Lung (tissue), 11 donors: ENCODE measurements at regions not wholly inside any gene's neighbourhood (a gene's known extent, or its start where the extent isn't known, plus 50 kb on each side); places are given as distances from the start of the nearest gene placed in this dataset.

Experiments used
- ATAC-seq: fragments of 200-7000 bp; cut with Tn5 transposase; one replicate; pipeline ENCODE4 v1.9.1; 2020; ENCODE audit warnings: moderate number of reproducible peaks; ENCODE audit not compliant: insufficient read depth, low FRiP score
- DNase-seq, 3 donors: peaks; one replicate each; pipeline ENCODE4 v3.0.0-alpha.2; 2013 to 2017
- H3K27ac ChIP-seq, 2 donors: one replicate each; pipeline ENCODE4 v1.5.1; 2013; ENCODE audit warnings: mild to moderate bottlenecking in 2 of 2, moderate library complexity in 2 of 2, control low read depth in 1 of 2, inconsistent platforms in 1 of 2, low read depth in 1 of 2, low read length in 1 of 2
- H3K27me3 ChIP-seq, 3 donors: one replicate each; pipeline ENCODE4 v1.5.1; 2013; ENCODE audit warnings: low read length in 2 of 3; ENCODE audit not compliant: control insufficient read depth in 3 of 3, insufficient read depth in 3 of 3
- H3K36me3 ChIP-seq, 4 donors: one replicate each; pipeline ENCODE4 v1.5.1; 2013; ENCODE audit warnings: low read length in 4 of 4, mild to moderate bottlenecking in 1 of 4, moderate library complexity in 1 of 4; ENCODE audit not compliant: control insufficient read depth in 4 of 4, insufficient read depth in 4 of 4
- H3K4me1 ChIP-seq, 5 donors: one replicate each; pipeline ENCODE4 v1.5.1; 2013; ENCODE audit warnings: low read length in 5 of 5, mild to moderate bottlenecking in 2 of 5, moderate library complexity in 1 of 5; ENCODE audit not compliant: control insufficient read depth in 5 of 5, insufficient read depth in 5 of 5
- H3K4me3 ChIP-seq: one replicate; pipeline ENCODE4 v1.5.1; 2013; ENCODE audit warnings: mild to moderate bottlenecking, control low read depth, moderate library complexity
- H3K9ac ChIP-seq, 2 donors: one replicate each; pipeline ENCODE4 v1.5.1; 2013; ENCODE audit warnings: low read length in 2 of 2, control low read depth in 1 of 2; ENCODE audit not compliant: insufficient read depth in 1 of 2
- H3K9me3 ChIP-seq, 4 donors: one replicate each; pipeline ENCODE4 v1.5.1; 2013; ENCODE audit warnings: low read length in 3 of 4, mild to moderate bottlenecking in 1 of 4, moderate library complexity in 1 of 4; ENCODE audit not compliant: control insufficient read depth in 4 of 4, insufficient read depth in 3 of 4
- CTCF ChIP-seq: IDR thresholded peaks from 2 replicates; pipeline ENCODE4 v1.5.1; 2012; ENCODE audit warnings: mild to moderate bottlenecking; ENCODE audit errors: control extremely low read depth, extremely low read depth
- WGBS, 2 donors: extraction: QIAGEN DNeasy Blood & Tissue Kit; methylation state at CpG; one replicate each; pipeline ENCODE4 v1.1.7; 2013; 5-methylcytosine and 5-hydroxymethylcytosine counted together
- donor health status: control.
- donor health status: control.
- donor health status: Bipolar disorder and iron deficiency.
- donor health status: healthy.
- donor health status: DM: yes; HTN: yes; CAD: no.

GRCh38 chr14:22185191-22185590 is 403.8 kb downstream of the DAD1 start:
- Histone ChIP-seq H3K4me3 (no peak overlapping the region), H3K27ac (no peak overlapping the region), H3K4me1 (no peaks in the 10 kb centered on the region), H3K9ac (no peak overlapping the region), H3K27me3 (no peaks in the 10 kb centered on the region), H3K9me3 (no peaks in the 10 kb centered on the region), H3K36me3 (no peaks in the 10 kb centered on the region)
- ATAC-seq (no peak), DNase-seq (peak in 2 of 3 donors; percentile 5 to 13)
- 37 to 46% methylated on average over 1 of the region's 1 CpG for WGBS, 2 donors
- TF ChIP-seq CTCF, result no peak

GRCh38 chr14:22184830-22185168 is 404.2 kb downstream of the DAD1 start:
- no peak overlapping the region for H3K4me3 ChIP-seq
- H3K36me3 ChIP-seq, result no peaks in the 10 kb centered on the region
- no peak overlapping the region for H3K27ac ChIP-seq
- no peak for ATAC-seq
- H3K27me3 ChIP-seq, result no peaks in the 10 kb centered on the region
- no peak overlapping the region for H3K9ac ChIP-seq
- no peak for TF ChIP-seq CTCF
- H3K9me3 ChIP-seq, result no peaks in the 10 kb centered on the region
- no peaks in the 10 kb centered on the region for H3K4me1 ChIP-seq
- DNase-seq, result no peak

DNA sequence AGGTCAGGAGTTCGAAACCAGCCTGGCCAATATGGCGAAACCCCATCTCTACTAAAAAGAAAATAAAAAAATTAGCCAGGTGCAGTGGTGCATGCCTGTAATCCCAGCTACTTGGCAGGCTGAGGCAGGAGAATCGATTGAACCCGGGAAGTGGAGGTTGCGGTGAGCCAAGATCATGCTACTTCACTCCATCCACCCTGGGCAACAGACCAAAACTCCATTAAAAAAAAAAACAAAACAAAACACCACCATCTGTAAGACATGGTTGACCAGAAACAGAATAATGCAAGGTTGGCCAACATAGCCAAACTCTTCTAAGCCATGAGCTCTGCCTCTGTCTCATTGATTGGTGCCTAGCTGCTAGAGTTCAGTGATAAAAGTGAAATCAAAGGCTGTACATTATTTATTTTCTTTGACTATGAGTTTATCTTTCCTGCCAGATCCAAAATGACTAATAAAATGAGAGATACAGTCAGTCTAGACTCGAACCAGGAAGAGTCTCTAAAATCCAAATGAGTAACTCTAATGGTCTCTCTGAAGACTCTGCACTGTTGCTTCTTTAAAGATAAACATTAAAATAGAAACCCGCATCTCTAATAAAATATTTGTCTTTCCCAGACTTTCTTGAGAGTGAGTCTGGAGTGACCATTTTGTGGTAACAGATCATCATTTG is 404.7 kb downstream of the DAD1 start:
- Histone ChIP-seq H3K27me3 (no peaks in the 10 kb centered on the region), H3K4me3 (no peak overlapping the region), H3K4me1 (no peaks in the 10 kb centered on the region), H3K9me3 (no peaks in the 10 kb centered on the region), H3K9ac (no peak overlapping the region), H3K36me3 (no peaks in the 10 kb centered on the region), H3K27ac (no peak overlapping the region)
- no peak for ATAC-seq
- 79 to 88% methylated on average over 7 of the region's 7 CpGs for WGBS, 2 donors
- DNase-seq, result no peak
- TF ChIP-seq CTCF, result no peak

GRCh38 chr14:22180045-22180444 is 409.0 kb downstream of the DAD1 start:
- Histone ChIP-seq H3K4me3 (no peak overlapping the region), H3K27me3 (no peaks in the 10 kb centered on the region), H3K9ac (no peak overlapping the region), H3K4me1 (no peaks in the 10 kb centered on the region), H3K27ac (no peak overlapping the region), H3K36me3 (no peaks in the 10 kb centered on the region), H3K9me3 (peaks cover 0 to 1% (median 0%) of the 10 kb centered on the region in 4 donors)
- WGBS, 2 donors, result 81 to 95% methylated on average over 1 of the region's 1 CpG
- no peak for TF ChIP-seq CTCF
- ATAC-seq (no peak), DNase-seq (no peak)
